Ovary (tissue), 7 donors: ENCODE measurements at regions not wholly inside any gene's neighbourhood (a gene's known extent, or its start where the extent isn't known, plus 50 kb on each side); places are given as distances from the start of the nearest gene placed in this dataset.

Experiments used
- DNase-seq, 5 donors: peaks; one replicate each; pipeline ENCODE4 v3.0.0-alpha.2; 2019 to 2020
- H3K27ac ChIP-seq, 2 donors: fragments of 200-600 bp; one replicate each; pipeline versions ENCODE4 v1.5.1 to v1.8.0; 2019 to 2022
- H3K27me3 ChIP-seq: fragments of 200-600 bp; one replicate; pipeline ENCODE4 v1.8.0; 2022
- H3K36me3 ChIP-seq: fragments of 200-600 bp; sonication (generic); one replicate; pipeline ENCODE4 v1.5.1; 2019
- H3K4me1 ChIP-seq: one replicate; pipeline ENCODE4 v1.8.1; 2013; ENCODE audit warnings: mild to moderate bottlenecking, moderate library complexity; ENCODE audit not compliant: insufficient read depth
- H3K4me3 ChIP-seq: fragments of 200-600 bp; sonication (generic); one replicate; pipeline ENCODE4 v1.5.1; 2017
- H3K9me3 ChIP-seq, 2 donors: fragments of 200-600 bp in 1 of 2; sonication (generic) in 1 of 2; one replicate each; pipeline versions ENCODE4 v1.5.1 to v1.8.1; 2013 to 2019; ENCODE audit warnings: mild to moderate bottlenecking in 1 of 2, moderate library complexity in 1 of 2
- CTCF ChIP-seq, 3 donors: fragments of 450-650 bp in 2 of 3; fragments of 200-600 bp in 1 of 3; IDR thresholded peaks; one replicate each; pipeline versions ENCODE4 v1.5.1 to v1.8.0; 2016 to 2022; ENCODE audit warnings: antibody characterized with exemption in 3 of 3, mild to moderate bottlenecking in 1 of 3
- EP300 ChIP-seq: sonication (generic); formaldehyde crosslinking; IDR thresholded peaks from one replicate; pipeline ENCODE4 v1.6.1; 2017; ENCODE audit warnings: antibody characterized with exemption
- POLR2A ChIP-seq: fragments of 450-650 bp; IDR thresholded peaks from one replicate; pipeline ENCODE4 v1.6.1; 2017; ENCODE audit warnings: antibody characterized with exemption, mild to moderate bottlenecking, moderate library complexity
- WGBS, 3 donors: extraction: QIAGEN DNeasy Blood & Tissue Kit in 1 of 3; methylation state at CpG; one replicate each; pipeline versions ENCODE4 v1.1.5 to v1.1.7; 2013 to 2017; 5-methylcytosine and 5-hydroxymethylcytosine counted together
- intact Hi-C, 4 donors: fragments of 100-400 bp; cut with DNase I; formaldehyde crosslinking; loops; one replicate each; pipeline versions ENCODE4 v1.11.0 to v1.15.1; 2022 to 2023
- donor health status: DM: no; HTN: no; CAD: no; lungs with moderate emphysema.
- donor health status: DM: no; HTN: no; CAD: no.
- donor health status: Bipolar disorder and iron deficiency.
- donor health status: DM: no; HTN: no; CAD: no.
- donor health status: DM: yes; HTN: yes; CAD: no.

DNA sequence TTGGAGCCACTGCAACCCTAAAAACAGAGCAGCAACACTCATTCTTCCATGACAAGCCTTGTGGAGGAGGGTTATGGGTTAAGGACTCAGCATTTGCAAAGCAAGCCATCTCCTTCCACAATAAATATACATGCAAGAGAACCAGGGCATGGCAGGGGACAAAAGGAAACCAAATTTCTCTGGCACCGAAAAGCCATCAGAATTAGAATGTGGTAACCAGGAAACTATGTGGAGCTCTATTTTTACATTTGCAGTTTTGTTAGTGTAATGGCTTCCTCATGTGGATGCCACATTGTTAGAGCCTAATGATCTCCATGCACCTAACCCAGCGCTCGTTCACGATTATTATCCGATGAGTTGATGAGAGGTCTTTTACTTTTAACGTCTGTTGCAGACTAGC, 91.7 kb downstream of the NAV1 start:
- WGBS, 3 donors = 77 to 81% (median 80%) methylated on average over 6 of the region's 6 CpGs
- TF ChIP-seq POLR2A (no peak), EP300 (no peak), CTCF (IDR thresholded peaks at IDR 0.05) (no peak)
- no peak for DNase-seq
- H3K4me3 ChIP-seq = no peak overlapping the region
- no peak overlapping the region for H3K27ac ChIP-seq
- no peaks in the 10 kb centered on the region for H3K4me1 ChIP-seq
- no peaks in the 10 kb centered on the region for H3K36me3 ChIP-seq
- H3K27me3 ChIP-seq = no peaks in the 10 kb centered on the region
- no peaks in the 10 kb centered on the region for H3K9me3 ChIP-seq
- intact Hi-C loops = no loop called here

DNA sequence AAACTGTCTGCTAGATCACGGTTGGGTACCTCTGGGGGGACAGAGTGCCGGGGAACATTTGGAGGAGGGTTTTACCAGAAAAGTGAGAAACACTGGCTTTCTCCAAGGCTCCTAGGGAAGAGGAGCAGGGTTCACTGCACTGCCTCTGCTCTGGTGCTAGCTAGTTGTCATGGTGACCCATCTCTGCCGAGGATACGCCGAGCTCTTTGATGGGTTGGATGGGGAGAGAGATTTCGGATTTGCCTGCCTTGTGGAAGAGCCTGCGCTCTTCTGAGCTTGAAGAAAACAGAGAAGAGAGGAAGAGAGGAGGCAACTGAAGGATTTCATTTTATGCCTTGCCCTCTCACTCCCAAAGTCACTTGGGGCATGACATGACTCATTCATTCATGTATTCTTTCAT, 92.1 kb downstream of the NAV1 start:
- Histone ChIP-seq H3K27me3 (no peaks in the 10 kb centered on the region), H3K4me3 (no peak overlapping the region), H3K9me3 (no peaks in the 10 kb centered on the region), H3K36me3 (no peaks in the 10 kb centered on the region), H3K4me1 (no peaks in the 10 kb centered on the region), H3K27ac (no peak overlapping the region)
- TF ChIP-seq EP300 = no peak
- TF ChIP-seq POLR2A = no peak
- no peak for TF ChIP-seq CTCF (IDR thresholded peaks at IDR 0.05)
- WGBS, 3 donors = 90 to 92% (median 92%) methylated on average over 7 of the region's 7 CpGs
- no peak for DNase-seq
- intact Hi-C loops = no loop called here

GRCh38 chr1:201632364-201632952, 93.5 kb downstream of the NAV1 start:
- 69 to 86% (median 80%) methylated on average over 5 of the region's 5 CpGs for WGBS, 3 donors
- Histone ChIP-seq H3K36me3 (no peaks in the 10 kb centered on the region), H3K27ac (no peak overlapping the region), H3K27me3 (no peaks in the 10 kb centered on the region), H3K4me1 (no peaks in the 10 kb centered on the region), H3K9me3 (no peaks in the 10 kb centered on the region), H3K4me3 (no peak overlapping the region)
- DNase-seq = no peak
- no peak for TF ChIP-seq EP300
- no peak for TF ChIP-seq POLR2A
- no peak for TF ChIP-seq CTCF (IDR thresholded peaks at IDR 0.05)
- intact Hi-C loops = no loop called here

- WGBS, 3 donors = 64 to 87% (median 74%) methylated on average over 2 of the region's 2 CpGs
- TF ChIP-seq EP300 = no peak
- no peak for TF ChIP-seq CTCF (IDR thresholded peaks at IDR 0.05)
- no peak for TF ChIP-seq POLR2A
- Histone ChIP-seq H3K27me3 (no peaks in the 10 kb centered on the region), H3K9me3 (no peaks in the 10 kb centered on the region), H3K4me3 (no peak overlapping the region), H3K36me3 (no peaks in the 10 kb centered on the region), H3K4me1 (no peaks in the 10 kb centered on the region), H3K27ac (no peak overlapping the region)
- intact Hi-C loops = no loop called here
- no peak for DNase-seq
Observed at GRCh38 chr1:201633297-201633696, 94.4 kb downstream of the NAV1 start.
